ENCODE measurements at regions not wholly inside any gene's neighbourhood (a gene's known extent, or its start where the extent isn't known, plus 50 kb on each side); places are given as distances from the start of the nearest gene placed in this dataset.

DNA sequence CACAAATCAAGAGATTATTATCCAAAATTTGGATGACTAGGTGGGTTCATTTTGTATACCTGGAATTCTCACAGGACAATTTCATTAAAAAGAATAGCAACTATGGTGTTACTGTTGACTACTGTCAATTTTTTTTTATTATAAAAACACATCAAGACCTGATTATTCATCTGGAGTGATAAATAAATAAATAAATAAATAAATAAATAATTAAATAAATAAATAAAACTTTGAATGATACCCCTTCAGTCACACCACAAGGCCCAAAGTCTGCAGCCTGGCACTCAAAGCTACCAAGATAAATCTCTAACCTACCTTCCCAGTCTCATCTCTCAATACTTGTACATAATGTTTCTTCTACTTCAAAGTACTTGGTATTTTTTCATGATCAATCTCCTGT, 294.0 kb upstream of the KLHL29 start:
- in situ Hi-C loops (cut with MboI; ENCODE audit: low sequenced_read_pairs), result no loop called here
- Histone ChIP-seq H2BK15ac (ENCODE audit: low read depth, low read length) (no peak overlapping the region), H3K9me3 (ENCODE audit: control insufficient read depth, insufficient read depth, low read length) (peaks cover 2% of the 10 kb centered on the region; the same call in 1 of the 2 replicates), H4K8ac (ENCODE audit: low read depth in 2 of 2, low read length in 2 of 2) (no peak overlapping the region), H3K79me1 (ENCODE audit: low read depth in 1 of 2, low read length in 2 of 2) (no peaks in the 10 kb centered on the region), H3K14ac (replicated peaks; ENCODE audit: low read depth, low read length) (no peak overlapping the region), H2AFZ (replicated peaks; ENCODE audit: low read length, poor library complexity) (no peak overlapping the region), H3K9ac (ENCODE audit: low read depth, low read length) (no peak overlapping the region), H3K4me1 (ENCODE audit: control insufficient read depth, insufficient read depth, low read length) (no peaks in the 10 kb centered on the region), H3K27me3 (ENCODE audit: control insufficient read depth, insufficient read depth, low read length) (no peaks in the 10 kb centered on the region), H2BK5ac (ENCODE audit: low read depth, low read length, poor library complexity, severe bottlenecking) (no peak overlapping the region), H3K23ac (ENCODE audit: low read depth, low read length) (no peak overlapping the region), H4K91ac (ENCODE audit: insufficient read depth, low read depth, low read length) (no peak overlapping the region), H3K18ac (ENCODE audit: low read depth, low read length) (no peak overlapping the region), H3K4me2 (ENCODE audit: low read depth, low read length) (no peak overlapping the region), H2AK9ac (replicated peaks; ENCODE audit: low read depth, low read length, poor library complexity) (no peak overlapping the region), H2BK120ac (ENCODE audit: low read depth, low read length) (no peak overlapping the region), H2AK5ac (ENCODE audit: low read depth, low read length) (no peak overlapping the region), H3K36me3 (ENCODE audit: control insufficient read depth, insufficient read depth, low read length) (no peaks in the 10 kb centered on the region), H4K5ac (ENCODE audit: low read depth, low read length) (no peak overlapping the region), H2BK20ac (ENCODE audit: low read depth, low read length) (no peak overlapping the region), H3K27ac (ENCODE audit: insufficient read depth, low read length) (no peak overlapping the region), H3K4me3 (ENCODE audit: insufficient read depth, low read depth, low read length) (no peak overlapping the region), H3K56ac (ENCODE audit: extremely low read depth, insufficient read depth, low read length) (no peak overlapping the region), H3K4ac (ENCODE audit: low read depth, low read length) (no peak overlapping the region), H4K20me1 (ENCODE audit: insufficient read depth, low read length) (no peaks in the 10 kb centered on the region), H3K9me1 (ENCODE audit: insufficient read depth, low read length) (no peaks in the 10 kb centered on the region)
- ChIA-PET POLR2A (ENCODE audit: unreplicated experiment) (no interaction called here), CTCF (no interaction called here)
- dilution Hi-C loops (cut with HindIII; ENCODE audit: low sequenced_read_pairs, unreplicated experiment), result no loop called here
- DNase-seq, result no peak
- BruUV-seq (replicated peaks), result no TSS peak
- intact Hi-C loops (cut with micrococcal nuclease), result no loop called here
- ATAC-seq (ENCODE audit: low read depth), result no peak
- TF ChIP-seq MAFK (IDR thresholded peaks at IDR 0.05; ENCODE audit: low read depth, low read length) (no peak), RAD21 (IDR thresholded peaks at IDR 0.05; ENCODE audit: low read length) (no peak), FOS (IDR thresholded peaks at IDR 0.05; ENCODE audit: low read depth, low read length) (no peak)
- TF ChIP-seq, protein P1, sequence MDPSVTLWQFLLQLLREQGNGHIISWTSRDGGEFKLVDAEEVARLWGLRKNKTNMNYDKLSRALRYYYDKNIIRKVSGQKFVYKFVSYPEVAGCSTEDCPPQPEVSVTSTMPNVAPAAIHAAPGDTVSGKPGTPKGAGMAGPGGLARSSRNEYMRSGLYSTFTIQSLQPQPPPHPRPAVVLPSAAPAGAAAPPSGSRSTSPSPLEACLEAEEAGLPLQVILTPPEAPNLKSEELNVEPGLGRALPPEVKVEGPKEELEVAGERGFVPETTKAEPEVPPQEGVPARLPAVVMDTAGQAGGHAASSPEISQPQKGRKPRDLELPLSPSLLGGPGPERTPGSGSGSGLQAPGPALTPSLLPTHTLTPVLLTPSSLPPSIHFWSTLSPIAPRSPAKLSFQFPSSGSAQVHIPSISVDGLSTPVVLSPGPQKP (IDR thresholded peaks at IDR 0.05; ENCODE audit: borderline replicate concordance, low read depth, low read length), result no peak
- TF ChIP-seq, protein P2, sequence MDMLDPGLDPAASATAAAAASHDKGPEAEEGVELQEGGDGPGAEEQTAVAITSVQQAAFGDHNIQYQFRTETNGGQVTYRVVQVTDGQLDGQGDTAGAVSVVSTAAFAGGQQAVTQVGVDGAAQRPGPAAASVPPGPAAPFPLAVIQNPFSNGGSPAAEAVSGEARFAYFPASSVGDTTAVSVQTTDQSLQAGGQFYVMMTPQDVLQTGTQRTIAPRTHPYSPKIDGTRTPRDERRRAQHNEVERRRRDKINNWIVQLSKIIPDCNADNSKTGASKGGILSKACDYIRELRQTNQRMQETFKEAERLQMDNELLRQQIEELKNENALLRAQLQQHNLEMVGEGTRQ (IDR thresholded peaks at IDR 0.05; ENCODE audit: low read depth, low read length), result no peak

Data from IMR-90 (cell line).